C1 segment of cervical spinal cord (tissue), 14 donors: ENCODE measurements at regions not wholly inside any gene's neighbourhood (a gene's known extent, or its start where the extent isn't known, plus 50 kb on each side); places are given as distances from the start of the nearest gene placed in this dataset.

Experiments used
- DNase-seq, 14 donors: peaks; one replicate each; lab custom pipeline; 2025; lab: John Stamatoyannopoulos, UW

GRCh38 chr19:31658993-31659896 lies 310.0 kb upstream of the TSHZ3 start:
- DNase-seq, result no peak

- DNase-seq, result no peak
These were observed 310.6 kb upstream of the TSHZ3 start for GRCh38 chr19:31659897-31660210.

GRCh38 chr19:31664096-31664495 lies 314.9 kb upstream of the TSHZ3 start:
- DNase-seq, result no peak

GRCh38 chr19:31664997-31665396 lies 315.8 kb upstream of the TSHZ3 start:
- DNase-seq, result no peak

- no peak for DNase-seq
These were observed 316.9 kb upstream of the TSHZ3 start for GRCh38 chr19:31666126-31666525.

GRCh38 chr19:31667106-31667505 lies 317.9 kb upstream of the TSHZ3 start:
- DNase-seq, result no peak

GRCh38 chr19:31668921-31669320 lies 319.7 kb upstream of the TSHZ3 start:
- DNase-seq, result no peak

GRCh38 chr19:31670931-31671330 lies 321.7 kb upstream of the TSHZ3 start:
- DNase-seq, result no peak

GRCh38 chr19:31671411-31672035 lies 322.3 kb upstream of the TSHZ3 start:
- no peak for DNase-seq

- DNase-seq, result no peak
These were observed 325.4 kb upstream of the TSHZ3 start for GRCh38 chr19:31674503-31675192.

GRCh38 chr19:31675193-31675913 lies 326.1 kb upstream of the TSHZ3 start:
- DNase-seq, result no peak

GRCh38 chr19:31676271-31677004 lies 327.2 kb upstream of the TSHZ3 start:
- DNase-seq, result no peak

- no peak for DNase-seq
These were observed 329.2 kb upstream of the TSHZ3 start for GRCh38 chr19:31678421-31678820.

GRCh38 chr19:31681121-31681520 lies 331.9 kb upstream of the TSHZ3 start:
- DNase-seq, result no peak

- DNase-seq, result no peak
These were observed 344.1 kb upstream of the TSHZ3 start for GRCh38 chr19:31693131-31693932.

- no peak for DNase-seq
These were observed 344.7 kb upstream of the TSHZ3 start for GRCh38 chr19:31693933-31694269.

GRCh38 chr19:31694761-31695160 lies 345.5 kb upstream of the TSHZ3 start:
- no peak for DNase-seq

GRCh38 chr19:31699421-31699820 lies 350.2 kb upstream of the TSHZ3 start:
- no peak for DNase-seq

GRCh38 chr19:31701146-31701545 lies 351.9 kb upstream of the TSHZ3 start:
- DNase-seq, result no peak

- no peak for DNase-seq
These were observed 356.4 kb upstream of the TSHZ3 start for GRCh38 chr19:31705656-31706055.

- no peak for DNase-seq
These were observed 356.9 kb upstream of the TSHZ3 start for GRCh38 chr19:31706131-31706530.
